ENCODE measurements at regions not wholly inside any gene's neighbourhood (a gene's known extent, or its start where the extent isn't known, plus 50 kb on each side); places are given as distances from the start of the nearest gene placed in this dataset.

- H3K27me3 ChIP-seq (ENCODE audit: insufficient read depth, low read depth, low read length), result no peaks in the 10 kb centered on the region
- no peak overlapping the region for H3K27ac ChIP-seq (ENCODE audit: low read length)
- H2AFZ ChIP-seq (ENCODE audit: low read depth, low read length), result no peak overlapping the region
- H3K36me3 ChIP-seq (ENCODE audit: insufficient read depth, low read length), result no peaks in the 10 kb centered on the region
- no peaks in the 10 kb centered on the region for H3F3A ChIP-seq (ENCODE audit: insufficient read depth, low read length, poor library complexity, severe bottlenecking)
- TF ChIP-seq EZH2 (IDR thresholded peaks at IDR 0.05; ENCODE audit: borderline replicate concordance, insufficient read depth, low read length, poor library complexity, severe bottlenecking) (no peak), REST (IDR thresholded peaks at IDR 0.05; ENCODE audit: borderline replicate concordance) (no peak), CTCF (IDR thresholded peaks at IDR 0.05; ENCODE audit: poor library complexity, severe bottlenecking) (no peak), SMC3 (conservative IDR thresholded peaks at IDR 0.05; ENCODE audit: poor library complexity) (no peak)
- H3K9me3 ChIP-seq (ENCODE audit: low read length), result no peaks in the 10 kb centered on the region
- no peak overlapping the region for H3K9ac ChIP-seq (ENCODE audit: low read length)
- H3K4me2 ChIP-seq (ENCODE audit: low read length), result no peak overlapping the region
- no peak overlapping the region for H3K4me3 ChIP-seq (ENCODE audit: low read length)
- no peaks in the 10 kb centered on the region for H4K20me1 ChIP-seq (ENCODE audit: insufficient read depth)
- H3K9me2 ChIP-seq (ENCODE audit: insufficient read depth, low read length), result no peaks in the 10 kb centered on the region
- H3K79me2 ChIP-seq (replicated peaks; ENCODE audit: insufficient read depth, low read length), result no peaks in the 10 kb centered on the region
These were observed 440.3 kb upstream of the DPH6 start for GRCh38 chr15:35986191-35986721.

- no peaks in the 10 kb centered on the region for H3F3A ChIP-seq (ENCODE audit: insufficient read depth, low read length, poor library complexity, severe bottlenecking)
- H3K79me2 ChIP-seq (replicated peaks; ENCODE audit: insufficient read depth, low read length), result no peaks in the 10 kb centered on the region
- no peak overlapping the region for H3K4me2 ChIP-seq (ENCODE audit: low read length)
- no peaks in the 10 kb centered on the region for H3K36me3 ChIP-seq (ENCODE audit: insufficient read depth, low read length)
- no peaks in the 10 kb centered on the region for H3K9me3 ChIP-seq (ENCODE audit: low read length)
- no peak overlapping the region for H3K9ac ChIP-seq (ENCODE audit: low read length)
- H3K4me3 ChIP-seq (ENCODE audit: low read length), result no peak overlapping the region
- no peak overlapping the region for H2AFZ ChIP-seq (ENCODE audit: low read depth, low read length)
- no peaks in the 10 kb centered on the region for H3K9me2 ChIP-seq (ENCODE audit: insufficient read depth, low read length)
- TF ChIP-seq EP300 (conservative IDR thresholded peaks at IDR 0.05; ENCODE audit: poor library complexity, severe bottlenecking), result no peak
- no peaks in the 10 kb centered on the region for H3K27me3 ChIP-seq (ENCODE audit: insufficient read depth, low read depth, low read length)
- H3K27ac ChIP-seq (ENCODE audit: low read length), result no peak overlapping the region
- no peaks in the 10 kb centered on the region for H4K20me1 ChIP-seq (ENCODE audit: insufficient read depth)
These were observed 441.1 kb upstream of the DPH6 start for GRCh38 chr15:35987056-35987455.

GRCh38 chr15:35991386-35991785, 445.4 kb upstream of the DPH6 start:
- TF ChIP-seq RAD21 (conservative IDR thresholded peaks at IDR 0.05) (no peak), POLR2AphosphoS5 (IDR thresholded peaks at IDR 0.05) (no peak), EP300 (conservative IDR thresholded peaks at IDR 0.05; ENCODE audit: poor library complexity, severe bottlenecking) (no peak), MXI1 (conservative IDR thresholded peaks at IDR 0.05; ENCODE audit: poor library complexity, severe bottlenecking) (no peak), REST (IDR thresholded peaks at IDR 0.05; ENCODE audit: borderline replicate concordance) (no peak), TAF1 (IDR thresholded peaks at IDR 0.05; ENCODE audit: low read depth) (no peak), SMC3 (conservative IDR thresholded peaks at IDR 0.05; ENCODE audit: poor library complexity) (no peak), EZH2 (IDR thresholded peaks at IDR 0.05; ENCODE audit: borderline replicate concordance, insufficient read depth, low read length, poor library complexity, severe bottlenecking) (no peak)
- H3K9me3 ChIP-seq (ENCODE audit: low read length), result no peaks in the 10 kb centered on the region
- no peaks in the 10 kb centered on the region for H3K9me2 ChIP-seq (ENCODE audit: insufficient read depth, low read length)
- H2AFZ ChIP-seq (ENCODE audit: low read depth, low read length), result no peak overlapping the region
- H3K79me2 ChIP-seq (replicated peaks; ENCODE audit: insufficient read depth, low read length), result no peaks in the 10 kb centered on the region
- no peak overlapping the region for H3K27ac ChIP-seq (ENCODE audit: low read length)
- H3K4me2 ChIP-seq (ENCODE audit: low read length), result no peak overlapping the region
- no peaks in the 10 kb centered on the region for H3K36me3 ChIP-seq (ENCODE audit: insufficient read depth, low read length)
- H3F3A ChIP-seq (ENCODE audit: insufficient read depth, low read length, poor library complexity, severe bottlenecking), result no peaks in the 10 kb centered on the region
- H4K20me1 ChIP-seq (ENCODE audit: insufficient read depth), result no peaks in the 10 kb centered on the region
- H3K9ac ChIP-seq (ENCODE audit: low read length), result no peak overlapping the region
- no peaks in the 10 kb centered on the region for H3K27me3 ChIP-seq (ENCODE audit: insufficient read depth, low read depth, low read length)
- H3K4me3 ChIP-seq (ENCODE audit: low read length), result no peak overlapping the region

All from neural cell (in vitro differentiated cells).